MM.1S (cell line): ENCODE measurements at regions not wholly inside any gene's neighbourhood (a gene's known extent, or its start where the extent isn't known, plus 50 kb on each side); places are given as distances from the start of the nearest gene placed in this dataset.
A peak's percentile ranks its signal among the peaks of the same experiment; 100 is the strongest.

ENCODE experiments used
- DNase-seq: peaks from one replicate; pipeline ENCODE4 v3.0.0-alpha.2; 2015
- H2AFZ ChIP-seq: fragments of 300-600 bp; sonication (generic); 2 replicates; pipeline ENCODE4 v1.6.0; 2016; ENCODE audit warnings: antibody characterized with exemption, low read length
- H3F3A ChIP-seq: fragments of 300-600 bp; sonication (generic); 2 replicates; pipeline ENCODE4 v1.6.1; 2016; ENCODE audit warnings: mild to moderate bottlenecking, antibody characterized with exemption, low read length, moderate library complexity, mixed read lengths; ENCODE audit not compliant: insufficient read depth
- H3K27ac ChIP-seq: fragments of 300-600 bp; sonication (generic); 2 replicates; pipeline ENCODE4 v1.5.1; 2016; ENCODE audit warnings: mild to moderate bottlenecking, low read length
- H3K27me3 ChIP-seq: fragments of 300-600 bp; sonication (generic); replicated peaks from 2 replicates; pipeline ENCODE4 v1.6.0; 2016; ENCODE audit warnings: low read length; ENCODE audit not compliant: insufficient read depth
- H3K36me3 ChIP-seq: fragments of 300-600 bp; sonication (generic); replicated peaks from 2 replicates; pipeline ENCODE4 v1.6.1; 2016; ENCODE audit warnings: mild to moderate bottlenecking, low read length, mixed read lengths; ENCODE audit not compliant: insufficient read depth
- H3K4me1 ChIP-seq: fragments of 300-600 bp; sonication (generic); 2 replicates; pipeline ENCODE4 v1.6.1; 2016; ENCODE audit warnings: low read length, mixed read lengths
- H3K4me2 ChIP-seq: fragments of 300-600 bp; sonication (generic); 2 replicates; pipeline ENCODE4 v1.6.0; 2016; ENCODE audit warnings: low read depth, low read length
- H3K4me3 ChIP-seq: fragments of 300-600 bp; sonication (generic); 2 replicates; pipeline ENCODE4 v1.5.1; 2016; ENCODE audit warnings: low read length, mixed read lengths
- H3K79me2 ChIP-seq: fragments of 300-600 bp; sonication (generic); 2 replicates; pipeline ENCODE4 v1.6.1; 2016; ENCODE audit warnings: mixed run types, low read length, mixed read lengths
- H3K9ac ChIP-seq: fragments of 300-600 bp; sonication (generic); 2 replicates; pipeline ENCODE4 v1.6.1; 2016; ENCODE audit warnings: low read length, mixed read lengths
- H3K9me2 ChIP-seq: fragments of 300-600 bp; sonication (generic); replicated peaks from 2 replicates; pipeline ENCODE4 v1.6.1; 2016; ENCODE audit warnings: mild to moderate bottlenecking, low read length, mixed read lengths; ENCODE audit not compliant: insufficient read depth
- H3K9me3 ChIP-seq: fragments of 300-600 bp; sonication (generic); replicated peaks from 2 replicates; pipeline ENCODE4 v1.6.1; 2016; ENCODE audit warnings: mild to moderate bottlenecking, low read length, mixed read lengths; ENCODE audit not compliant: insufficient read depth
- H4K20me1 ChIP-seq: fragments of 300-600 bp; sonication (generic); 2 replicates; pipeline ENCODE4 v1.6.1; 2016; ENCODE audit warnings: mild to moderate bottlenecking, low read length, moderate library complexity, mixed read lengths; ENCODE audit not compliant: insufficient read depth
- CTCF ChIP-seq: fragments of 300-600 bp; sonication (generic); IDR thresholded peaks from 2 replicates; pipeline ENCODE4 v1.5.1; 2016; ENCODE audit warnings: antibody characterized with exemption, low read length, mixed read lengths
- EZH2 ChIP-seq: fragments of 300-600 bp; sonication (generic); optimal IDR thresholded peaks from 2 replicates; pipeline ENCODE3; 2017; ENCODE audit warnings: low read depth, mild to moderate bottlenecking, antibody characterized with exemption, low read length, mixed read lengths
- EZH2phosphoT487 ChIP-seq: fragments of 300-600 bp; sonication (generic); IDR thresholded peaks from 2 replicates; pipeline ENCODE4 v1.6.1; 2018; ENCODE audit warnings: antibody characterized with exemption, low read length

DNA sequence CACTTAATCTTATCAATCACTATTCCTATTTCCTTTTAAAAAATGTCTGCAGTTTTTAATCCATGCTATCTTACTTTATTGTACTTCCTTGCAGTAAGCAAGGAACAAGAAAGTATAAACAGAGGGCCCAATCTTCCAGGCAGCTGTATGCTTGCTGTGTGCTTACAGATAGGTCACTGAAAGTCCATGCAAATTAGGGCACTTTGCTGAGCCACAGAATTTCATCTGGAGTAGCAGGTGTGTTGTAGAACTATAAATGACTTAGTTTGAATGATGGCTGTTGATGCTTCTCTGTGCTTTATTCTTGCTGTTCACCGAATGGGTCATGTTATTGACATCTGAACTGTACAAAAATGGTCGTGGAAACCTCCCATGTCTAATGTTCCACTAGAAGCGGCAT lies 154.6 kb downstream of the ATOH1 start:
- Histone ChIP-seq H3F3A (0 out of 2 replicates have a peak, but pooled peaks cover 5% of the 10 kb centered on the region), H3K36me3 (no peaks in the 10 kb centered on the region), H3K9me3 (no peaks in the 10 kb centered on the region), H3K4me1 (peaks cover 26% of the 10 kb centered on the region), H3K9me2 (no peaks in the 10 kb centered on the region), H2AFZ (no peak overlapping the region), H3K4me2 (peak overlapping the region; percentile 38; the same call in 1 of the 2 replicates), H3K79me2 (no peaks in the 10 kb centered on the region), H3K27me3 (no peaks in the 10 kb centered on the region), H3K9ac (no peak overlapping the region), H3K27ac (peak overlapping the region; percentile 17; the same call in 1 of the 2 replicates), H3K4me3 (no peak overlapping the region), H4K20me1 (no peaks in the 10 kb centered on the region)
- peak; percentile 91 for DNase-seq
- no peak for TF ChIP-seq EZH2
- no peak for TF ChIP-seq CTCF
- TF ChIP-seq EZH2phosphoT487 = no peak

DNA sequence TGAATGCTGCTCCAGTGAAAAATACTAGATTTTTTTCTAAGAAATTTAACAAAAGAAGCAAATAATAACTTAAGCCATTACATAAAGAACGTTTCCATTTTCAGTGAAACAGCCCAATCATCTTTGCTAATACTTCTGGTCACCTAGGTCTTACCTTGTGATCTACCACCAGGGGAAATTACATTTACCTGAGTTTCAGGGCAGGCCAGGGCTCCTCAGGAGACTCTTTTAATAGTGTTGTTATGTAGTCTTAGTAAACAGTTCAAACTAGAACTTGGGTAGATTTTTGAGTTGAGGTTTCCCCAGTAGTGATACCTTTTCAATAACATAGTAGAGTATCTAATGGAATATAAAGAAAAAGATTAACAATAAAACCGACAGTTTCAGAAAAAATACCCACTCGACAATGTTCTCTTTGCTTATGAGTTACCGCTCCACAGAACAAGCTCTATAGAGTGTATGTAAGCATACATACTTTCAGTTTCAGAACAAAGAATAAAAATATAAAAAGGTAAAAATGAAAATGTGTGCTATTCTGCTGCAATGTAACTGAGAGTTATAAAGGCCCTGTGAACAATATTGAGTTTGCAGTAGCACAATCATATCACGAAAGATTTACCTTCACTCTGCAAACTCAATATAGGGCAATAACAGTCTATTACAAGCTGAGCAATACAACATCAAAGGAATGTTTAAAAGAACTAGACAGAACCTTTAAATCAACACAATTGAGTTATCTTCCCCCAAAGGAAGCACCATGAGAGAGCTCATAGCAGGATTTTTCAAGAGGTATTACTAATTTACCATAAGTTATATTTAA lies 165.8 kb downstream of the ATOH1 start:
- Histone ChIP-seq H4K20me1 (no peaks in the 10 kb centered on the region), H3K9me3 (no peaks in the 10 kb centered on the region), H2AFZ (peak overlapping the region; percentile 20; the same call in 1 of the 2 replicates), H3K9me2 (no peaks in the 10 kb centered on the region), H3K4me3 (peak overlapping the region; percentile 24; the same call in 1 of the 2 replicates), H3K79me2 (no peaks in the 10 kb centered on the region), H3K4me1 (no peaks in the 10 kb centered on the region), H3F3A (no peaks in the 10 kb centered on the region; the same call in 1 of the 2 replicates), H3K9ac (peak overlapping the region; percentile 0; the same call in 1 of the 2 replicates), H3K36me3 (no peaks in the 10 kb centered on the region), H3K4me2 (peak overlapping the region; percentile 30; the same call in 1 of the 2 replicates), H3K27me3 (no peaks in the 10 kb centered on the region), H3K27ac (peak overlapping the region; percentile 50; the same call in 1 of the 2 replicates)
- DNase-seq = peak; percentile 68
- peak; percentile 9; the same call in 1 of the 2 replicates for TF ChIP-seq CTCF
- TF ChIP-seq EZH2 = no peak
- TF ChIP-seq EZH2phosphoT487 = no peak

GRCh38 chr4:93996895-93997294 lies 168.3 kb downstream of the ATOH1 start:
- H3K4me3 ChIP-seq = no peak overlapping the region
- no peaks in the 10 kb centered on the region; the same call in 1 of the 2 replicates for H3F3A ChIP-seq
- no peaks in the 10 kb centered on the region for H3K79me2 ChIP-seq
- H3K27ac ChIP-seq = no peak overlapping the region
- H4K20me1 ChIP-seq = no peaks in the 10 kb centered on the region
- DNase-seq = no peak
- TF ChIP-seq EZH2phosphoT487 = no peak
- TF ChIP-seq EZH2 = no peak
- TF ChIP-seq CTCF = no peak
- H2AFZ ChIP-seq = no peak overlapping the region
- no peaks in the 10 kb centered on the region for H3K36me3 ChIP-seq
- no peaks in the 10 kb centered on the region for H3K4me1 ChIP-seq
- H3K4me2 ChIP-seq = no peak overlapping the region
- H3K9me3 ChIP-seq = no peaks in the 10 kb centered on the region
- H3K9me2 ChIP-seq = no peaks in the 10 kb centered on the region
- H3K27me3 ChIP-seq = no peaks in the 10 kb centered on the region
- H3K9ac ChIP-seq = no peak overlapping the region
